Skeletal muscle tissue (tissue), 4 donors: ENCODE measurements at regions not wholly inside any gene's neighbourhood (a gene's known extent, or its start where the extent isn't known, plus 50 kb on each side); places are given as distances from the start of the nearest gene placed in this dataset. TPM values are rescaled to one million over a fixed set of nuclear protein-coding genes. Genes with fewer than 3 reads are reported as not detected.

Experiments used
- H3K27ac ChIP-seq: one replicate; pipeline ENCODE4 v1.7.0; 2013; ENCODE audit warnings: mild to moderate bottlenecking, low read depth, low read length, inconsistent platforms
- H3K27me3 ChIP-seq, 3 donors: one replicate each; pipeline ENCODE4 v1.7.0; 2013; ENCODE audit warnings: low read length in 3 of 3; ENCODE audit not compliant: control insufficient read depth in 3 of 3, insufficient read depth in 3 of 3
- H3K36me3 ChIP-seq, 3 donors: one replicate each; pipeline ENCODE4 v1.7.0; 2013; ENCODE audit warnings: low read length in 3 of 3; ENCODE audit not compliant: control insufficient read depth in 3 of 3, insufficient read depth in 3 of 3
- H3K4me1 ChIP-seq, 3 donors: one replicate each; pipeline ENCODE4 v1.7.0; 2013; ENCODE audit warnings: low read length in 3 of 3, mild to moderate bottlenecking in 3 of 3; ENCODE audit not compliant: control insufficient read depth in 3 of 3, insufficient read depth in 3 of 3
- H3K4me3 ChIP-seq, 3 donors: one replicate each; pipeline ENCODE4 v1.7.0; 2013; ENCODE audit warnings: low read length in 3 of 3
- H3K9ac ChIP-seq, 3 donors: one replicate each; pipeline ENCODE4 v1.7.0; 2013; ENCODE audit warnings: low read length in 3 of 3, mild to moderate bottlenecking in 3 of 3, moderate library complexity in 2 of 3, low read depth in 1 of 3
- H3K9me3 ChIP-seq, 3 donors: one replicate each; pipeline ENCODE4 v1.7.0; 2013; ENCODE audit warnings: low read length in 3 of 3; ENCODE audit not compliant: control insufficient read depth in 3 of 3
- small RNA-seq: library from RNA; depleted of rRNA; stranded (forward); fragments of <200 nt; gene quantifications from one replicate; pipeline ENCODE3, GENCODE V24; 2014
- donor health status: Osteomylitis.

GRCh38 chr19:34120846-34121639 is 51.3 kb upstream of the LSM14A start:
- no peaks in the 10 kb centered on the region for H3K27me3 ChIP-seq
- no peak overlapping the region for H3K9ac ChIP-seq
- H3K36me3 ChIP-seq, result no peaks in the 10 kb centered on the region
- H3K9me3 ChIP-seq, result no peaks in the 10 kb centered on the region
- H3K4me1 ChIP-seq, result no peaks in the 10 kb centered on the region
- no peak overlapping the region for H3K4me3 ChIP-seq
- no peak overlapping the region for H3K27ac ChIP-seq

Small RNA genes in the stretch of these regions (small RNA-seq; reads per million reads assigned to genes)
- gene RN7SL150P, result not detected
- gene RPS4XP23, result not detected
